Calu3 (cell line): ENCODE measurements at regions not wholly inside any gene's neighbourhood (a gene's known extent, or its start where the extent isn't known, plus 50 kb on each side); places are given as distances from the start of the nearest gene placed in this dataset.

Experiments
- BruUV-seq: library from RNA; stranded (reverse); fragments of 400-500 nt; replicated peaks from 2 replicates; lab custom pipeline; 2021; lab: Mats Ljungman, UMichigan
- CTCF ChIA-PET: fragments of 300-600 bp; sonication (Branson Sonifier 250); formaldehyde crosslinking; loops from one replicate; lab custom pipeline; 2022; ENCODE audit warnings: antibody characterized with exemption; lab: Charles Lee
- DNase-seq: peaks from one replicate; pipeline ENCODE4 v3.0.0; 2022
- H3K27ac Mint-ChIP-seq: one replicate; pipeline ENCODE4 v1.8.0; 2022; ENCODE audit warnings: mixed read lengths; ENCODE audit not compliant: unreplicated experiment
- H3K27me3 Mint-ChIP-seq: one replicate; pipeline ENCODE4 v1.8.0; 2022; ENCODE audit warnings: mixed read lengths; ENCODE audit not compliant: unreplicated experiment
- H3K36me3 Mint-ChIP-seq: one replicate; pipeline ENCODE4 v1.8.0; 2022; ENCODE audit warnings: mild to moderate bottlenecking, moderate library complexity, mixed read lengths; ENCODE audit not compliant: insufficient read depth, unreplicated experiment
- H3K4me1 Mint-ChIP-seq: one replicate; pipeline ENCODE4 v1.8.0; 2022; ENCODE audit warnings: mild to moderate bottlenecking, low read depth, mixed read lengths; ENCODE audit not compliant: unreplicated experiment
- H3K4me3 Mint-ChIP-seq: one replicate; pipeline ENCODE4 v1.8.0; 2022; ENCODE audit warnings: mild to moderate bottlenecking, low read depth, moderate library complexity, mixed read lengths; ENCODE audit not compliant: unreplicated experiment
- H3K9me3 Mint-ChIP-seq: one replicate; pipeline ENCODE4 v1.8.0; 2022; ENCODE audit warnings: low read depth, mixed read lengths; ENCODE audit not compliant: unreplicated experiment
- intact Hi-C: fragments of 100-400 bp; cut with micrococcal nuclease; formaldehyde crosslinking; loops from one replicate; pipeline ENCODE4 v1.10.0; 2022; ENCODE audit not compliant: unreplicated experiment
- TF ChIP-seq, protein P1 (sequence below): fragments of 200-600 bp; IDR thresholded peaks from one replicate; pipeline ENCODE4 v1.8.0; 2022; ENCODE audit warnings: antibody characterized with exemption; ENCODE audit not compliant: unreplicated experiment

DNA sequence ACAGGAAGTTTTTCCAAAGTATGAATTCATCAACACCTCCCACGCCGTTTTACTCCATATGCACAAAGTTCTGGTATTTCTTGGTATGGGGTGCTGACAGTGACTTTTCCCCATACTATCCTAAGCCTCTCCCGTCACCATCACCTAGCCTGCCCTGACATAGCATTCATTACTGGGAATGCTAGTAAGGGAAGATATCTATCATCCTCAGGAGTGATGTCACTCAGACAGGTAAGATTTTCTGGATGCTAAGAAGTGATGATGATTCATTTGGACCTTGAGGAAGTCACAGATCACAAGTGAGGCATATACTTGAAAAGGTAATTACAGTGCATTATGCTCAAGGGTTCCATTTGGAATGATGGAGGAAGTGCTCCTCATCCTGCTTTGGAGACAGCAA, 355.1 kb upstream of the STAC start:
- H3K4me3 Mint-ChIP-seq = no peak overlapping the region
- TF ChIP-seq, protein P1, sequence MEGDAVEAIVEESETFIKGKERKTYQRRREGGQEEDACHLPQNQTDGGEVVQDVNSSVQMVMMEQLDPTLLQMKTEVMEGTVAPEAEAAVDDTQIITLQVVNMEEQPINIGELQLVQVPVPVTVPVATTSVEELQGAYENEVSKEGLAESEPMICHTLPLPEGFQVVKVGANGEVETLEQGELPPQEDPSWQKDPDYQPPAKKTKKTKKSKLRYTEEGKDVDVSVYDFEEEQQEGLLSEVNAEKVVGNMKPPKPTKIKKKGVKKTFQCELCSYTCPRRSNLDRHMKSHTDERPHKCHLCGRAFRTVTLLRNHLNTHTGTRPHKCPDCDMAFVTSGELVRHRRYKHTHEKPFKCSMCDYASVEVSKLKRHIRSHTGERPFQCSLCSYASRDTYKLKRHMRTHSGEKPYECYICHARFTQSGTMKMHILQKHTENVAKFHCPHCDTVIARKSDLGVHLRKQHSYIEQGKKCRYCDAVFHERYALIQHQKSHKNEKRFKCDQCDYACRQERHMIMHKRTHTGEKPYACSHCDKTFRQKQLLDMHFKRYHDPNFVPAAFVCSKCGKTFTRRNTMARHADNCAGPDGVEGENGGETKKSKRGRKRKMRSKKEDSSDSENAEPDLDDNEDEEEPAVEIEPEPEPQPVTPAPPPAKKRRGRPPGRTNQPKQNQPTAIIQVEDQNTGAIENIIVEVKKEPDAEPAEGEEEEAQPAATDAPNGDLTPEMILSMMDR = no peak
- CTCF ChIA-PET = no interaction called here
- intact Hi-C loops = no loop called here
- H3K36me3 Mint-ChIP-seq = no peaks in the 10 kb centered on the region
- H3K9me3 Mint-ChIP-seq = peaks cover 2% of the 10 kb centered on the region
- BruUV-seq = no TSS peak
- no peaks in the 10 kb centered on the region for H3K27me3 Mint-ChIP-seq
- no peak overlapping the region for H3K27ac Mint-ChIP-seq
- no peaks in the 10 kb centered on the region for H3K4me1 Mint-ChIP-seq
- DNase-seq = no peak

DNA sequence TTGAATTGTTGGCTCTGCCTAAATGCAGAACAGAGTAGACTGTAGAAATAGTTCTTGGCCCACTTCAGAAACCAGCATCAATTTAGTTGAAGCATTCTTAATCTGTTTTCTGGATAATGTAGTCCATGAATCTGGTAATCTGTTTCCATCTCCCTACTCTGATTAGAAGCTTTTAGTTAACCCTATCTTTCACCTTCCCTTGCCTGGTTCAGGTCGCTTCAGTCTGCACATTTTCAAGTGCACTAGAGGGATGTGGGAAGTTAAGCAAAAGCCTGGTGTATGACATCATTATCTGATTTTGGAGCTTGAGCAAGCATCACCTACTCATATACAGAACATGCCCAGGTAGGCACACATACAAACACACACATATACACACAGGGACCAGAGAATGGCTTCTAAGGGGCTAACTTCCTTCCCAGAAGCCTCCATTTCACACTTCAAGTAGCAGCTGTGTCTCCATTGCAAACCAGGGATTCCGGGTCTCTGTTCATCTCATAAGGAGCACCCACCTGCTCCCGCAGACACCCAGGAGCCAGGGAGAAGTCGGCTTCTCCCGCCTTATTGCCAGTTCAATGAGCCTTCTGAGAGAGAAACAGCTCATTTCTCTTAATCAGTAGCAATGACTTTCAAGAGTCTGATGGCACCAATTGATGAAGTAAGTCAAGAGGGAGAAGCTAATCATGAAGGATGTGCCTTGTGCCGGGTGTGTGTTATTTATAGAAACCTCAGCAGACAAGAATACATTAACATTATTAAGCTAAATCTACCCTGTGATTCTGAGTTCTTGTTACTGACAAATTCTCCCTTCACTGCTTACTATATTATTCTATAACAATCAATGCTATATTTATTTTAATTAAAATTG, 347.9 kb upstream of the STAC start:
- H3K36me3 Mint-ChIP-seq = no peaks in the 10 kb centered on the region
- no peak for DNase-seq
- no peaks in the 10 kb centered on the region for H3K9me3 Mint-ChIP-seq
- intact Hi-C loops = no loop called here
- TF ChIP-seq, protein P1 = no peak
- H3K27ac Mint-ChIP-seq = no peak overlapping the region
- CTCF ChIA-PET = no interaction called here
- no peaks in the 10 kb centered on the region for H3K4me1 Mint-ChIP-seq
- no peak overlapping the region for H3K4me3 Mint-ChIP-seq
- BruUV-seq = no TSS peak
- H3K27me3 Mint-ChIP-seq = no peaks in the 10 kb centered on the region

DNA sequence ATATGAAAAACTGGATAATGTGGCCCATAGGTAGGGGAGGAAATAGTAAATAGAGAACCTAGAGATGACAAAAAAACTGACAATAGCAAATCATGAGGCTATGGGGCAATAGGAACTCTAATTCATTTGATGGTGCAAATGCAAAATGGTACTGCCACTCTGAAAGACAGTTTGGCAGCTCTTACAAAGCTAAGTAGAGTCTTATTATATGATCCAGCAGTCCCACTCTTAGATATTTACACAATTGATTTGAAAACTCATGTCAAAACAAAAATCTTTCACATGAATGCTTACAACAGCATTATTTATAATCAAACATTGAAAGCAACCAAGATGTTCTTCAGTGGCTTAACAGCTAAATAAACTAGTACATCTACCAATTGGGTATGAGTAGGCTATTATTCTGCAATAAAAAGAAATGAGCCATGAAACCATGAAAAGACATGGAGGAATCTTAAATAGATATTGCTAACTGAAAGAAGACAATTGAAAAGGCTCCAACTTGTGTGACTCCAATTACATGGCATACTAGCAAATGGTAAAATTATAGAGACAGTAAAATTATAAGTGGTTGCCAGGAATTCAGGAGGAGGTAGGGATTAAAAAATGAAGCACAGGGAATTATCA, 321.8 kb upstream of the STAC start:
- no peak for DNase-seq
- H3K36me3 Mint-ChIP-seq = no peaks in the 10 kb centered on the region
- no peaks in the 10 kb centered on the region for H3K4me1 Mint-ChIP-seq
- no peaks in the 10 kb centered on the region for H3K9me3 Mint-ChIP-seq
- TF ChIP-seq, protein P1 = no peak
- CTCF ChIA-PET = no interaction called here
- no peak overlapping the region for H3K27ac Mint-ChIP-seq
- peaks cover 12% of the 10 kb centered on the region for H3K27me3 Mint-ChIP-seq
- no TSS peak for BruUV-seq
- no peak overlapping the region for H3K4me3 Mint-ChIP-seq
- intact Hi-C loops = no loop called here

DNA sequence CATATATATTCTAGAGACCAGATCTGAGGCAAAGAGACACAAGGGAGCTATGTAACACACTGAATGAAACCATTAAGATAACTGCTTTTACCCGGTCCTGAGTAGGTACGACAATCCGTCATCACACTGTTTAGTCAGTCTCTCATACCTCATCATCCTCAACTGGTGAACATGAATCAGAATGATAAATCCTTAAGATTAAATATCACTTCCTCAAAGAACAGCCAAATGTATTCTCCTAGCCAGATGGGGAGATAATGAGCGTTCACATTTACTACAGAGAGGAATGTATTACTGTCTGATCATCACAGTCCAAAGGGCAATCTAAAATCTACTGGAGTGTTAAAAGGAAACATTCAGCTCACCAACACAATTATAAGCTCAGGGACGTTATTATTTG, 319.4 kb upstream of the STAC start:
- intact Hi-C loops = no loop called here
- no TSS peak for BruUV-seq
- TF ChIP-seq, protein P1 = no peak
- Mint-ChIP-seq H3K36me3 (no peaks in the 10 kb centered on the region), H3K4me3 (no peak overlapping the region), H3K27ac (no peak overlapping the region), H3K27me3 (no peaks in the 10 kb centered on the region), H3K9me3 (no peaks in the 10 kb centered on the region), H3K4me1 (peaks cover 9% of the 10 kb centered on the region)
- CTCF ChIA-PET = no interaction called here
- DNase-seq = no peak
